Prostate gland (tissue), 2 donors: ENCODE measurements at regions not wholly inside any gene's neighbourhood (a gene's known extent, or its start where the extent isn't known, plus 50 kb on each side); places are given as distances from the start of the nearest gene placed in this dataset.

Source experiments
- DNase-seq: peaks from one replicate; pipeline ENCODE4 v3.0.0-alpha.2; 2019; ENCODE audit warnings: low spot score
- H3K27ac ChIP-seq, 2 donors: fragments of 200-600 bp; sonication (generic); 2 replicates each; pipeline ENCODE4 v1.5.1; 2017 to 2019
- H3K27me3 ChIP-seq: fragments of 200-600 bp; sonication (generic); replicated peaks from 2 replicates; pipeline ENCODE4 v1.5.1; 2019; ENCODE audit not compliant: insufficient read depth
- H3K36me3 ChIP-seq, 2 donors: fragments of 200-600 bp; sonication (generic); 1 replicate in 1 of 2; 2 replicates in 1 of 2; pipeline versions ENCODE4 v1.5.1 to v1.8.1; 2017 to 2019
- H3K4me1 ChIP-seq: fragments of 200-600 bp; sonication (generic); replicated peaks from 2 replicates; pipeline ENCODE4 v1.5.1; 2019
- H3K4me3 ChIP-seq, 2 donors: fragments of 200-600 bp; sonication (generic); 2 replicates each; pipeline ENCODE4 v1.5.1; 2017 to 2019
- H3K9me3 ChIP-seq: fragments of 200-600 bp; sonication (generic); 2 replicates; pipeline ENCODE4 v1.5.1; 2017
- CTCF ChIP-seq, 4 experiments: fragments of 200-600 bp in 2 of 4; fragments of 450-650 bp in 2 of 4; sonication (generic) in 2 of 4; IDR thresholded peaks; 1 replicate in 3 of 4; 2 replicates in 1 of 4; pipeline ENCODE4 v1.5.1; 2016 to 2019; ENCODE audit warnings: antibody characterized with exemption in 4 of 4, mild to moderate bottlenecking in 2 of 4, moderate library complexity in 2 of 4
- POLR2A ChIP-seq: fragments of 450-650 bp; IDR thresholded peaks from one replicate; pipeline ENCODE4 v1.6.1; 2016; ENCODE audit warnings: antibody characterized with exemption, mild to moderate bottlenecking
- POLR2AphosphoS5 ChIP-seq: sonication (generic); formaldehyde crosslinking; IDR thresholded peaks from one replicate; pipeline ENCODE4 v1.6.1; 2017; ENCODE audit warnings: antibody characterized with exemption
- WGBS: methylation state at CpG from one replicate; pipeline ENCODE4 v1.1.5; 2018; 5-methylcytosine and 5-hydroxymethylcytosine counted together
- intact Hi-C: fragments of 100-400 bp; cut with DNase I; formaldehyde crosslinking; loops from one replicate; pipeline ENCODE4 v1.14.2; 2022

DNA sequence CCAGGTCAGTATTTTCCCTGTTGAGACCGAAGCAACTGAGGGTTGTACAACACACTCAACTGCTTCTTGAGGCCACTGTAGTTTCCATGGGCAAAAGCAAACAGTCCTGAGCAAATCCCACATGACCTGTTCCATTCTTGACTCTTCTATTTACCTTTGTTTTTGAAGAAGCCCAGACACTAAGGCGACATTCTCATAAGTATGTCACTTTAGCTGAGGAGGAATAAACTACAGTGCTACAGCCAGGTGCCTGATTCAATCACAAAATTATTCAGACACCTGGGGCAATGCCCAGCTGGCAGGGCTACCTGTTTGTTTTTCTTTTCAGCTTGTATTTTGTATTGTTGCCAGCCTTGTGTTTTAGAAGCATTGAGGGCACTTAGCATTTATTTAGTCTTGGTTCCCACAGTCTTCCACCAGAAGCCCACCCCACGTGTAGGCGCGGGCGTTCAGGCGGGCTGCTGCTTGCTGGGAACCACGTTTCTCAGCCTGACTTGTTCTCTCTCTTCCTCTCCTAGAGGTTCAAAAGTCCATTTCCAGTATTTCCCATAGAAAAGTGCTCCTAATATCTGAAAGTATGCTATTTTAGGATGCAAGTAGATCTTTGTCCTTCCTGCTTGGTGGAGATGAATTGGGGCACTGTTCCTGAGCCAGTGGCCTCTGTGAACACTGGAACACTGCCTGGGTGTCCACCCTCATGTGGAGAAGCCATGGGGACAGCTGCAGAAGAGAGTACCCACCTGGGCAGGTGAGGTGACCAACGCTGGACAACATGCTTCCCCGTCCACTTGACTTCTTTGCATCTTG, 99.0 kb upstream of the COPS8 start:
- Histone ChIP-seq H3K4me3 (no peak overlapping the region), H3K4me1 (no peaks in the 10 kb centered on the region), H3K36me3 (no peaks in the 10 kb centered on the region), H3K27me3 (peaks cover 4% of the 10 kb centered on the region), H3K27ac (no peak overlapping the region), H3K9me3 (no peaks in the 10 kb centered on the region)
- WGBS, result 79% methylated on average over 10 of the region's 10 CpGs
- DNase-seq, result no peak
- TF ChIP-seq POLR2AphosphoS5 (peak; percentile 49), POLR2A (no peak), CTCF (IDR thresholded peaks at IDR 0.05) (no peak)
- intact Hi-C loops, result no loop called here

DNA sequence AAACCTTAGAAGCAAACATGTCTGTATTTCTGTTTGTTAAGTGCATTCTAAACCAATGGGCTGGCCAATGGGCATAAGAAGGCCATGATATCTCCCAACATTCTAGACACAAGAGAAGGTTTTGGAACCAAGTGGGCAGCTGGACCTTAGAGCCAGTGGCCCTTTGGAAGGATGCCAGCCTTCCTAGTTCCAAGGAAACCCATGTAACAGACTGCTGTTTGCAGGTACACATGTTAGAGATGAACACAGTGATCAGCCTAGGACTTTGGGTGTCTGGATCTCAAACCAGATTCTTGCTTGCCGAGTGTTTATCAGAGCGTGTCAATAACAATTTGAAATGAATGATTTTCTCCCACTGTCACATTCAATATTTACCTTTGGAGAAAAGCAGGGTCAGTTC, 97.5 kb upstream of the COPS8 start:
- no peak overlapping the region for H3K4me3 ChIP-seq
- H3K36me3 ChIP-seq, result no peaks in the 10 kb centered on the region
- intact Hi-C loops, result no loop called here
- 96% methylated on average over 2 of the region's 2 CpGs for WGBS
- H3K27me3 ChIP-seq, result peaks cover 4% of the 10 kb centered on the region
- no peaks in the 10 kb centered on the region for H3K4me1 ChIP-seq
- TF ChIP-seq POLR2AphosphoS5, result no peak
- no peak for TF ChIP-seq CTCF (IDR thresholded peaks at IDR 0.05)
- TF ChIP-seq POLR2A, result no peak
- no peak for DNase-seq
- H3K9me3 ChIP-seq, result no peaks in the 10 kb centered on the region
- H3K27ac ChIP-seq, result peak overlapping the region in 1 of 2 donors; percentile 12

- TF ChIP-seq POLR2A (peak; percentile 19), CTCF (IDR thresholded peaks at IDR 0.05) (no peak), POLR2AphosphoS5 (peak; percentile 47)
- H3K27me3 ChIP-seq, result peaks cover 4% of the 10 kb centered on the region
- no peaks in the 10 kb centered on the region for H3K4me1 ChIP-seq
- WGBS, result 56% methylated on average over 16 of the region's 16 CpGs
- H3K9me3 ChIP-seq, result no peaks in the 10 kb centered on the region
- no peak overlapping the region for H3K4me3 ChIP-seq
- intact Hi-C loops, result no loop called here
- DNase-seq, result no peak
- no peak overlapping the region for H3K27ac ChIP-seq
- no peaks in the 10 kb centered on the region for H3K36me3 ChIP-seq
These were observed 96.7 kb upstream of the COPS8 start for GRCh38 chr2:236988690-236989624.

GRCh38 chr2:236990552-236990951, 95.1 kb upstream of the COPS8 start:
- DNase-seq, result no peak
- no peak for TF ChIP-seq POLR2A
- TF ChIP-seq POLR2AphosphoS5, result no peak
- no peak for TF ChIP-seq CTCF (IDR thresholded peaks at IDR 0.05)
- Histone ChIP-seq H3K27me3 (peaks cover 4% of the 10 kb centered on the region), H3K9me3 (no peaks in the 10 kb centered on the region), H3K27ac (no peak overlapping the region), H3K4me3 (no peak overlapping the region), H3K4me1 (no peaks in the 10 kb centered on the region), H3K36me3 (no peaks in the 10 kb centered on the region)
- 82% methylated on average over 2 of the region's 2 CpGs for WGBS
- intact Hi-C loops, result no loop called here
